SK-N-SH (cell line): ENCODE measurements at regions not wholly inside any gene's neighbourhood (a gene's known extent, or its start where the extent isn't known, plus 50 kb on each side); places are given as distances from the start of the nearest gene placed in this dataset.

Experiments used
- CTCF ChIA-PET: fragments of 300-600, 350-600 bp; formaldehyde crosslinking; extraction: SDS; loops from one replicate; lab custom pipeline; 2021; lab: Yijun Ruan, JAX
- POLR2A ChIA-PET: fragments of 350-600 bp; sonication (Branson Sonifier 250); formaldehyde crosslinking; extraction: SDS; loops from one replicate; lab custom pipeline; 2020; ENCODE audit warnings: antibody characterized with exemption, inconsistent platforms; lab: Yijun Ruan, JAX
- DNase-seq: peaks from one replicate; pipeline ENCODE4 v3.0.0; 2012
- H2AFZ ChIP-seq: fragments of 200-600 bp; sonication (generic); 2 replicates; pipeline ENCODE4 v1.8.1; 2016; ENCODE audit warnings: antibody characterized with exemption, mild to moderate bottlenecking, low read depth
- H3F3A ChIP-seq: fragments of 200-600 bp; sonication (generic); replicated peaks from 2 replicates; pipeline ENCODE3; 2016; ENCODE audit warnings: antibody characterized with exemption, mild to moderate bottlenecking; ENCODE audit not compliant: insufficient read depth
- H3K27ac ChIP-seq, 2 experiments: fragments of 200-500 bp in 1 of 2; fragments of 200-600 bp in 1 of 2; sonication (Bioruptor generic) in 1 of 2; sonication (generic), shearing (Covaris generic) in 1 of 2; 2 replicates each; pipeline versions ENCODE4 v1.5.1 to v1.6.1; 2014 to 2016; ENCODE audit warnings: low read depth in 2 of 2, inconsistent platforms in 1 of 2, low read length in 1 of 2, mild to moderate bottlenecking in 1 of 2, mixed read lengths in 1 of 2
- H3K27me3 ChIP-seq: fragments of 200-600 bp; sonication (generic), shearing (Covaris generic); 2 replicates; pipeline ENCODE4 v1.6.1; 2016; ENCODE audit warnings: mixed run types; ENCODE audit not compliant: insufficient read depth
- H3K36me3 ChIP-seq, 2 experiments: fragments of 200-500 bp in 1 of 2; fragments of 200-600 bp in 1 of 2; sonication (Bioruptor generic) in 1 of 2; sonication (generic) in 1 of 2; replicated peaks in 1 of 2; 2 replicates each; pipeline versions ENCODE3 to v1.5.1; 2014 to 2016; ENCODE audit warnings: low read length in 1 of 2, mild to moderate bottlenecking in 1 of 2; ENCODE audit not compliant: insufficient read depth in 2 of 2, control insufficient read depth in 1 of 2
- H3K4me1 ChIP-seq, 2 experiments: fragments of 200-500 bp in 1 of 2; fragments of 200-600 bp in 1 of 2; sonication (Bioruptor generic) in 1 of 2; sonication (generic), shearing (Covaris generic) in 1 of 2; 2 replicates each; pipeline versions ENCODE4 v1.5.1 to v1.6.1; 2014 to 2016; ENCODE audit warnings: low read depth in 1 of 2, low read length in 1 of 2, mixed run types in 1 of 2; ENCODE audit not compliant: insufficient read depth in 2 of 2, control insufficient read depth in 1 of 2
- H3K4me2 ChIP-seq: fragments of 200-600 bp; sonication (generic), shearing (Covaris generic); 2 replicates; pipeline ENCODE4 v1.6.1; 2017; ENCODE audit warnings: mixed run types
- H3K4me3 ChIP-seq, 2 experiments: fragments of 200-500 bp in 1 of 2; fragments of 200-600 bp in 1 of 2; sonication (Bioruptor generic) in 1 of 2; sonication (generic), shearing (Covaris generic) in 1 of 2; 2 replicates each; pipeline versions ENCODE4 v1.5.1 to v1.8.1; 2014 to 2016; ENCODE audit warnings: low read depth in 2 of 2, inconsistent platforms in 1 of 2, low read length in 1 of 2, mild to moderate bottlenecking in 1 of 2, mixed read lengths in 1 of 2, moderate library complexity in 1 of 2
- H3K79me2 ChIP-seq: fragments of 200-600 bp; sonication (generic); 2 replicates; pipeline ENCODE4 v1.8.1; 2017; ENCODE audit warnings: mild to moderate bottlenecking; ENCODE audit not compliant: insufficient read depth
- H3K9ac ChIP-seq: fragments of 200-600 bp; sonication (generic); 2 replicates; pipeline ENCODE4 v1.6.1; 2017; ENCODE audit warnings: mixed run types
- H3K9me2 ChIP-seq: fragments of 200-600 bp; sonication (generic); 2 replicates; pipeline ENCODE4 v1.6.1; 2017; ENCODE audit warnings: mixed run types
- H3K9me3 ChIP-seq: fragments of 200-600 bp; sonication (generic); 2 replicates; pipeline ENCODE4 v1.6.1; 2017; ENCODE audit warnings: mixed run types, mild to moderate bottlenecking, moderate library complexity
- H4K20me1 ChIP-seq: fragments of 200-600 bp; sonication (generic); 2 replicates; pipeline ENCODE4 v1.6.1; 2017; ENCODE audit warnings: mild to moderate bottlenecking, mixed run types; ENCODE audit not compliant: insufficient read depth
- EP300 ChIP-seq, 2 experiments: IDR thresholded peaks; 2 replicates each; pipeline versions ENCODE4 v1.4.0 to v1.6.1; 2012; ENCODE audit warnings: borderline replicate concordance in 1 of 2, low read depth in 1 of 2, low read length in 1 of 2
- EZH2phosphoT487 ChIP-seq: fragments of 200-600 bp; sonication (generic); IDR thresholded peaks from 2 replicates; pipeline ENCODE4 v1.6.1; 2017; ENCODE audit warnings: low read depth, mixed run types, mild to moderate bottlenecking, antibody characterized with exemption, moderate library complexity, borderline replicate concordance
- FOSL2 ChIP-seq: IDR thresholded peaks from 2 replicates; pipeline ENCODE4 v1.4.0; 2012; ENCODE audit warnings: low read depth, mild to moderate bottlenecking, moderate library complexity, borderline replicate concordance
- FOXJ3 ChIP-seq: sonication (generic); formaldehyde crosslinking; IDR thresholded peaks from 2 replicates; pipeline ENCODE4 v1.5.1; 2020; ENCODE audit warnings: mild to moderate bottlenecking, missing genetic modification reagents
- FOXM1 ChIP-seq: IDR thresholded peaks from 2 replicates; pipeline ENCODE4 v1.4.0; 2012; ENCODE audit warnings: low read depth, mild to moderate bottlenecking
- GATA2 ChIP-seq: sonication (generic); formaldehyde crosslinking; IDR thresholded peaks from 2 replicates; pipeline ENCODE4 v1.5.0; 2020; ENCODE audit warnings: mild to moderate bottlenecking, missing genetic modification reagents
- MEF2A ChIP-seq: IDR thresholded peaks from 2 replicates; pipeline ENCODE4 v1.4.0; 2012; ENCODE audit warnings: low read depth, borderline replicate concordance
- MXI1 ChIP-seq: IDR thresholded peaks from 2 replicates; pipeline ENCODE4 v1.6.1; 2012; ENCODE audit warnings: mild to moderate bottlenecking, low read depth, low read length, improper control_type of control experiment
- RXRA ChIP-seq: IDR thresholded peaks from 2 replicates; pipeline ENCODE4 v1.4.0; 2012; ENCODE audit warnings: low read depth, mild to moderate bottlenecking, borderline replicate concordance
- SIN3A ChIP-seq: IDR thresholded peaks from 2 replicates; pipeline ENCODE4 v1.6.1; 2012; ENCODE audit warnings: low read depth, mild to moderate bottlenecking, low read length, moderate library complexity, borderline replicate concordance
- YY1 ChIP-seq: IDR thresholded peaks from 2 replicates; pipeline ENCODE4 v1.4.0; 2012; ENCODE audit warnings: low read depth, mild to moderate bottlenecking
- WGBS: methylation state at CpG from one replicate; pipeline ENCODE4 v1.1.6; 2017; ENCODE audit warnings: low lambda C conversion rate; 5-methylcytosine and 5-hydroxymethylcytosine counted together
- TF ChIP-seq, protein P1 (sequence below): fragments of 200-600 bp; sonication (generic); IDR thresholded peaks from 2 replicates; pipeline ENCODE4 v1.6.1; 2017; ENCODE audit warnings: antibody characterized with exemption, mild to moderate bottlenecking, moderate library complexity
- TF ChIP-seq, protein P2 (sequence below): IDR thresholded peaks from 2 replicates; pipeline ENCODE4; 2012
- TF ChIP-seq, protein P3 (sequence below): IDR thresholded peaks from 2 replicates; pipeline ENCODE4 v1.4.0; 2012; ENCODE audit warnings: low read depth, borderline replicate concordance
- TF ChIP-seq, protein P4 (sequence below): fragments of 150-350 bp; IDR thresholded peaks from 2 replicates; pipeline ENCODE4 v1.6.1; 2017; ENCODE audit warnings: antibody characterized with exemption, low read length, low read depth, borderline replicate concordance
- TF ChIP-seq, protein P5 (sequence below): IDR thresholded peaks from 2 replicates; pipeline ENCODE4 v1.4.0; 2012; ENCODE audit warnings: low read depth, borderline replicate concordance

DNA sequence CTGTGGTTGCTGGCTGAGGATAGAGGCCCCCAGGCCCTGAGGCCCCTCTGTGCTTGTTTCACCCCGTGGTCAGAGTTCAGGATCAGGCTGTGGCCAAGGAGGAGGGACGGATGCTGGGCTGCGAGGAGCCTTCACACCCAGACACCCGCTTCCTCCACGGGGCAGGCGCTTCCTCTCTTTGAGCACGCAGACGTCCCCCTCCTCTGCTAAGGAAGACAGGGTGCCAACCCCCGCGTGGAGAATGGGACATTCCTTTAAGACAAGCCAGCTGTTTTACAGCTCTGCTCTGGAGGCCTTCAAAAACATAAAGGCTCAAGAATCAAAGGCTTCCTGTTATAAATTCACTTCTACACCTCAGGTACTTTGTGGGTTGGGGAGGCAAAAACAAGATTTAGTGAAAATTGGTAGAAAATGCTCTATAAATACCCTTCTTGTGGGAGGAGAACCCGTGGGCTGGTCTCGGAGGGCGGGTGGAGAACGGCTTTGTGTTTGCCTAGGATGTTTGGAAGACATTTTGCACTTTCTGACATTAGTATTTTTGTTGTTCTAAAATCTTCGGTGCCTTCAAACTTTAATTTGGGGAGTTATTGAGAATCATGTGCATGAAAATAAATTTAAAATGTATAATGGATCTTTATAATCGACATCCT, 60.8 kb upstream of the FOXF1 start:
- Histone ChIP-seq H3K4me3 (no peak overlapping the region), H3K27ac (no peak overlapping the region), H3K9me3 (no peaks in the 10 kb centered on the region), H3K36me3 (no peaks in the 10 kb centered on the region), H3K9ac (no peak overlapping the region), H2AFZ (no peak overlapping the region), H3K9me2 (no peaks in the 10 kb centered on the region), H3K79me2 (no peaks in the 10 kb centered on the region), H4K20me1 (no peaks in the 10 kb centered on the region), H3K27me3 (peaks cover 55% of the 10 kb centered on the region; the same call in 1 of the 2 replicates), H3K4me2 (no peak overlapping the region), H3F3A (no peaks in the 10 kb centered on the region), H3K4me1 (no peaks in the 10 kb centered on the region)
- POLR2A ChIA-PET = no interaction called here
- CTCF ChIA-PET = no interaction called here
- TF ChIP-seq, protein P1, sequence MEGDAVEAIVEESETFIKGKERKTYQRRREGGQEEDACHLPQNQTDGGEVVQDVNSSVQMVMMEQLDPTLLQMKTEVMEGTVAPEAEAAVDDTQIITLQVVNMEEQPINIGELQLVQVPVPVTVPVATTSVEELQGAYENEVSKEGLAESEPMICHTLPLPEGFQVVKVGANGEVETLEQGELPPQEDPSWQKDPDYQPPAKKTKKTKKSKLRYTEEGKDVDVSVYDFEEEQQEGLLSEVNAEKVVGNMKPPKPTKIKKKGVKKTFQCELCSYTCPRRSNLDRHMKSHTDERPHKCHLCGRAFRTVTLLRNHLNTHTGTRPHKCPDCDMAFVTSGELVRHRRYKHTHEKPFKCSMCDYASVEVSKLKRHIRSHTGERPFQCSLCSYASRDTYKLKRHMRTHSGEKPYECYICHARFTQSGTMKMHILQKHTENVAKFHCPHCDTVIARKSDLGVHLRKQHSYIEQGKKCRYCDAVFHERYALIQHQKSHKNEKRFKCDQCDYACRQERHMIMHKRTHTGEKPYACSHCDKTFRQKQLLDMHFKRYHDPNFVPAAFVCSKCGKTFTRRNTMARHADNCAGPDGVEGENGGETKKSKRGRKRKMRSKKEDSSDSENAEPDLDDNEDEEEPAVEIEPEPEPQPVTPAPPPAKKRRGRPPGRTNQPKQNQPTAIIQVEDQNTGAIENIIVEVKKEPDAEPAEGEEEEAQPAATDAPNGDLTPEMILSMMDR = no peak
- TF ChIP-seq, protein P2, sequence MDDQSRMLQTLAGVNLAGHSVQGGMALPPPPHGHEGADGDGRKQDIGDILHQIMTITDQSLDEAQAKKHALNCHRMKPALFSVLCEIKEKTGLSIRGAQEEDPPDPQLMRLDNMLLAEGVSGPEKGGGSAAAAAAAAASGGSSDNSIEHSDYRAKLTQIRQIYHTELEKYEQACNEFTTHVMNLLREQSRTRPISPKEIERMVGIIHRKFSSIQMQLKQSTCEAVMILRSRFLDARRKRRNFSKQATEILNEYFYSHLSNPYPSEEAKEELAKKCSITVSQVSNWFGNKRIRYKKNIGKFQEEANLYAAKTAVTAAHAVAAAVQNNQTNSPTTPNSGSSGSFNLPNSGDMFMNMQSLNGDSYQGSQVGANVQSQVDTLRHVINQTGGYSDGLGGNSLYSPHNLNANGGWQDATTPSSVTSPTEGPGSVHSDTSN = no peak
- TF ChIP-seq MXI1 (no peak), GATA2 (no peak)
- 19% methylated on average over 9 of the region's 16 CpGs for WGBS
- DNase-seq = no peak

DNA sequence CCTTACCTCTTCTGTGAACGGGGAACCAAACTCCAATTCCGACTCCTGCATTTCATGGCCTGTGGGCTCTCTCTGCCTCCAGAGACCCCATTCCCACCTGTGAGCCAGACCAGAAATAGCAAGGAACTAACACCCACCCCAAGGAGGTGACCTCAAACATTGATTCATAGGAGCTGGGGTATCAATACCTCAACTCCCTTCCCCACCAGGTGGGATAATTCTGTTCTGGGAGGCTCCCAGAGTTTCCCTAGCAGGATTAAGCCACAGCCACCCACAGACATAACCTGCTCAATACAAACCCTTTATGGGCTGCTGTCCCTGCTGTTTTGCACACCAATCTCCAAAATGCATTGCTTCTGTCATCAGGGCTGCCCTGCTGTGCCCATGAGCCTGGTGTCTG, 59.6 kb upstream of the FOXF1 start:
- Histone ChIP-seq H3F3A (no peaks in the 10 kb centered on the region), H2AFZ (no peak overlapping the region), H3K4me3 (no peak overlapping the region), H3K9ac (no peak overlapping the region), H3K79me2 (no peaks in the 10 kb centered on the region), H3K27me3 (peaks cover 55% of the 10 kb centered on the region; the same call in 1 of the 2 replicates), H3K36me3 (no peaks in the 10 kb centered on the region), H4K20me1 (no peaks in the 10 kb centered on the region), H3K9me2 (no peaks in the 10 kb centered on the region), H3K4me1 (no peaks in the 10 kb centered on the region), H3K9me3 (no peaks in the 10 kb centered on the region), H3K4me2 (no peak overlapping the region), H3K27ac (no peak overlapping the region)
- WGBS = 10% methylated on average over 2 of the region's 2 CpGs
- no peak for DNase-seq
- CTCF ChIA-PET = no interaction called here
- POLR2A ChIA-PET = no interaction called here
- TF ChIP-seq, protein P2 = no peak
- no peak for TF ChIP-seq FOXM1
- no peak for TF ChIP-seq EZH2phosphoT487
- no peak for TF ChIP-seq EP300 (IDR thresholded peaks at IDR 0.05; ENCODE audit: borderline replicate concordance in 1 of 2, low read depth in 1 of 2, low read length in 1 of 2)
- TF ChIP-seq RXRA = no peak
- no peak for TF ChIP-seq GATA2
- TF ChIP-seq FOXJ3 (CRISPR knock-in tag) = no peak
- TF ChIP-seq, protein P3, sequence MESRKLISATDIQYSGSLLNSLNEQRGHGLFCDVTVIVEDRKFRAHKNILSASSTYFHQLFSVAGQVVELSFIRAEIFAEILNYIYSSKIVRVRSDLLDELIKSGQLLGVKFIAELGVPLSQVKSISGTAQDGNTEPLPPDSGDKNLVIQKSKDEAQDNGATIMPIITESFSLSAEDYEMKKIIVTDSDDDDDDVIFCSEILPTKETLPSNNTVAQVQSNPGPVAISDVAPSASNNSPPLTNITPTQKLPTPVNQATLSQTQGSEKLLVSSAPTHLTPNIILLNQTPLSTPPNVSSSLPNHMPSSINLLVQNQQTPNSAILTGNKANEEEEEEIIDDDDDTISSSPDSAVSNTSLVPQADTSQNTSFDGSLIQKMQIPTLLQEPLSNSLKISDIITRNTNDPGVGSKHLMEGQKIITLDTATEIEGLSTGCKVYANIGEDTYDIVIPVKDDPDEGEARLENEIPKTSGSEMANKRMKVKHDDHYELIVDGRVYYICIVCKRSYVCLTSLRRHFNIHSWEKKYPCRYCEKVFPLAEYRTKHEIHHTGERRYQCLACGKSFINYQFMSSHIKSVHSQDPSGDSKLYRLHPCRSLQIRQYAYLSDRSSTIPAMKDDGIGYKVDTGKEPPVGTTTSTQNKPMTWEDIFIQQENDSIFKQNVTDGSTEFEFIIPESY = no peak
- TF ChIP-seq, protein P4, sequence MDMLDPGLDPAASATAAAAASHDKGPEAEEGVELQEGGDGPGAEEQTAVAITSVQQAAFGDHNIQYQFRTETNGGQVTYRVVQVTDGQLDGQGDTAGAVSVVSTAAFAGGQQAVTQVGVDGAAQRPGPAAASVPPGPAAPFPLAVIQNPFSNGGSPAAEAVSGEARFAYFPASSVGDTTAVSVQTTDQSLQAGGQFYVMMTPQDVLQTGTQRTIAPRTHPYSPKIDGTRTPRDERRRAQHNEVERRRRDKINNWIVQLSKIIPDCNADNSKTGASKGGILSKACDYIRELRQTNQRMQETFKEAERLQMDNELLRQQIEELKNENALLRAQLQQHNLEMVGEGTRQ = no peak
- no peak for TF ChIP-seq FOSL2
- TF ChIP-seq MEF2A = no peak
- no peak for TF ChIP-seq MXI1
- TF ChIP-seq YY1 = no peak
- no peak for TF ChIP-seq SIN3A
- TF ChIP-seq, protein P5, sequence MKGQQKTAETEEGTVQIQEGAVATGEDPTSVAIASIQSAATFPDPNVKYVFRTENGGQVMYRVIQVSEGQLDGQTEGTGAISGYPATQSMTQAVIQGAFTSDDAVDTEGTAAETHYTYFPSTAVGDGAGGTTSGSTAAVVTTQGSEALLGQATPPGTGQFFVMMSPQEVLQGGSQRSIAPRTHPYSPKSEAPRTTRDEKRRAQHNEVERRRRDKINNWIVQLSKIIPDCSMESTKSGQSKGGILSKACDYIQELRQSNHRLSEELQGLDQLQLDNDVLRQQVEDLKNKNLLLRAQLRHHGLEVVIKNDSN = no peak
